GM12873 (cell line): ENCODE measurements at regions not wholly inside any gene's neighbourhood (a gene's known extent, or its start where the extent isn't known, plus 50 kb on each side); places are given as distances from the start of the nearest gene placed in this dataset.

Experiments used
- TF ChIP-seq, protein P1 (sequence below): IDR thresholded peaks from 2 replicates; pipeline ENCODE4 v1.5.1; 2012; ENCODE audit warnings: low read depth, mild to moderate bottlenecking, moderate library complexity, low read length, control low read depth; ENCODE audit not compliant: insufficient read depth; ENCODE audit errors: missing control alignments

DNA sequence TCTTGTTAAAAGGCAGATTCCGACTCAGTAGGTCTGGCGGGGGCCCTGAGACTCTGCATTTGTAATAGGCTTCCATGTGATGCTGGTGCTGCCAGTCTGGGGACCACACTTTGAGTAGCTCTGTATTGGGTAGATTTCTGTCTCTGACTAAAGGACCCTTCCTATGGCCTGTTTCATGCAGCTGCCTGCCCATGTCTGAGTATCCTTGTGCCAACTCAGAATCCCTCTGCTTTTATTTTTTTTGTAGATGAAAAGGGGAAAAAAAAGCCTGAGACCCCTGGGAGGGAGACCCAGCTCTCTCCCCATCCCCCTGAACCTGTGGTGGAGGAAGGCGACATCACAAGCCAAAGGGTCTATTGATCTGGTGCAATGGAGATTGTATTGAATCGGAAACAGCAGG lies 81.9 kb downstream of the EBLN2 start:
- TF ChIP-seq, protein P1, sequence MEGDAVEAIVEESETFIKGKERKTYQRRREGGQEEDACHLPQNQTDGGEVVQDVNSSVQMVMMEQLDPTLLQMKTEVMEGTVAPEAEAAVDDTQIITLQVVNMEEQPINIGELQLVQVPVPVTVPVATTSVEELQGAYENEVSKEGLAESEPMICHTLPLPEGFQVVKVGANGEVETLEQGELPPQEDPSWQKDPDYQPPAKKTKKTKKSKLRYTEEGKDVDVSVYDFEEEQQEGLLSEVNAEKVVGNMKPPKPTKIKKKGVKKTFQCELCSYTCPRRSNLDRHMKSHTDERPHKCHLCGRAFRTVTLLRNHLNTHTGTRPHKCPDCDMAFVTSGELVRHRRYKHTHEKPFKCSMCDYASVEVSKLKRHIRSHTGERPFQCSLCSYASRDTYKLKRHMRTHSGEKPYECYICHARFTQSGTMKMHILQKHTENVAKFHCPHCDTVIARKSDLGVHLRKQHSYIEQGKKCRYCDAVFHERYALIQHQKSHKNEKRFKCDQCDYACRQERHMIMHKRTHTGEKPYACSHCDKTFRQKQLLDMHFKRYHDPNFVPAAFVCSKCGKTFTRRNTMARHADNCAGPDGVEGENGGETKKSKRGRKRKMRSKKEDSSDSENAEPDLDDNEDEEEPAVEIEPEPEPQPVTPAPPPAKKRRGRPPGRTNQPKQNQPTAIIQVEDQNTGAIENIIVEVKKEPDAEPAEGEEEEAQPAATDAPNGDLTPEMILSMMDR: no peak

DNA sequence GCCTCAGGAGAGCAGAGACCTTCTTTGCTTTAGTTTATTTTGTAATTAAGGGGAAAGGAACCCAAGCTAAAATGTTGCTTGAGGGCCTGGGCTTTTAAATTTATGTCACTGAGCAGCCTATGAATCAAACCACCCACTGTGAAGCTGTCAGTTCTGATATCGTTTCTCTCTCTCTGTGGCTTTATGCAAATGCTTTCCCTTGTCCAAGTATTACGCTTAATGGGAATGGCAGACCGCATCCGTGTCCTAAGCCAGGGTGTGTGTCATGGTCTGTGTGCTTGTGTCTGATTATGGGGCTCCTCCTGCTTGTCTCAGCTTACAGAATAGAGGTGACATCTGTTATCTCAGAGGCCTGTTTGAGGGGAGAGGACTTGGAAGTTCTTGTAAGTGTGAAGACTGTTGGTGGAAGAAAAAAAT lies 82.4 kb downstream of the EBLN2 start:
- TF ChIP-seq, protein P1: no peak

DNA sequence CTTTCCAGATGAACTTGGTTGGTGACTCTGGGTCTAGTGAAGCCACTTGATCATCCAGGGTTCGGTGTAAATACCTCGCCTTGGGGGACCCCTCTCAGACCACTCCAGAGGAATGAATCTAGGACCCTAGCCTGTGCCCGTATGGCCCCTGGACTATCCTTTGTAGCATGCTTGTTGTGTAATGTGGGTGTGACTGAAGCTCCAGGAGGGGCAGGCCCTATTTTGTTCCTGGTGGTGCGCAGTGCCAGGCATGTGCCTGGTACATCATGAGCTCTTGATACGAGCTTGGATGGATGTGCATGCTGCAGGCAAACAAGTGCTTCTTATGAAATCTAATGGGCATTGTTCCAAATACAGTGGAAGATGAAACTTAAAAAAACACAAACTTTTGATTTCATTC lies 82.8 kb downstream of the EBLN2 start:
- TF ChIP-seq, protein P1: no peak

GRCh38 chr3:73144828-73145227 lies 83.4 kb downstream of the EBLN2 start:
- TF ChIP-seq, protein P1: no peak

DNA sequence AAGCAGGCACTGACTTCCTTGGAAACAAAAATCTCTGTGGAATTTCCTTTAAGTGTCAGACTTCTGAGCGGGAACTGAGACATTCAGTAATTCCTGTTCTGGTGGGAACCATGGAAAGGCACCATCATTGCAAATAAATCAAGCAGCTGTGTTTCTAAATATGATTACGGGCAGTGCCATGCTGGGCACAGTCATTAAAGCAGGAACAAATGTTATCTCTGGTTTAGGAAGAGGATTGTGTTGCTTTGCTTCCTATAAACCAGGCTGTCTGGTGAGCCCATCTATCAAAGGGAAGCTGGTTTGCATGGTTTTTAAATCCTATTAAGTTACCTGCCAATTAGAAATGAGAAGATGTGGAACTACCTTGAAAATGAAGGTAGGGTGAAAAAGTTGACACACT lies 86.7 kb downstream of the EBLN2 start:
- TF ChIP-seq, protein P1: no peak

DNA sequence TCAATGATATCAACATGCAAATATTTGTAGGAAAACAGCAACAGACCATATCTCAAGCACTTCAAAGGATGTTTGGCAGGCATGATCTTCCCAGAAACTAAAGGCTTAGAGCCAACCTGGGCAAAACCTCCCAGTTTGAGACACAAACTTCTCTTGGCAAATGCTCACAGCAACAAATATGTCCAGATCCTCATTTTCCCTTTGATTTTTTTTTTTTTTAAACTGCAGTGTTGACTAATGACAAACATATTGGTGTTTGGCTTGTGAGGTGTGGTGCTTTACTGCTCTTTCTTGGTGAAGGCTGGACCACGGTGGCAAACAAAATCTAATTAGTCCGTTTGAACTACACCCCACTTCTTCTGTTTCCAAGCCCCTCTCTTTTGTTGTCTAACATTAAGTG lies 87.2 kb downstream of the EBLN2 start:
- TF ChIP-seq, protein P1: no peak

DNA sequence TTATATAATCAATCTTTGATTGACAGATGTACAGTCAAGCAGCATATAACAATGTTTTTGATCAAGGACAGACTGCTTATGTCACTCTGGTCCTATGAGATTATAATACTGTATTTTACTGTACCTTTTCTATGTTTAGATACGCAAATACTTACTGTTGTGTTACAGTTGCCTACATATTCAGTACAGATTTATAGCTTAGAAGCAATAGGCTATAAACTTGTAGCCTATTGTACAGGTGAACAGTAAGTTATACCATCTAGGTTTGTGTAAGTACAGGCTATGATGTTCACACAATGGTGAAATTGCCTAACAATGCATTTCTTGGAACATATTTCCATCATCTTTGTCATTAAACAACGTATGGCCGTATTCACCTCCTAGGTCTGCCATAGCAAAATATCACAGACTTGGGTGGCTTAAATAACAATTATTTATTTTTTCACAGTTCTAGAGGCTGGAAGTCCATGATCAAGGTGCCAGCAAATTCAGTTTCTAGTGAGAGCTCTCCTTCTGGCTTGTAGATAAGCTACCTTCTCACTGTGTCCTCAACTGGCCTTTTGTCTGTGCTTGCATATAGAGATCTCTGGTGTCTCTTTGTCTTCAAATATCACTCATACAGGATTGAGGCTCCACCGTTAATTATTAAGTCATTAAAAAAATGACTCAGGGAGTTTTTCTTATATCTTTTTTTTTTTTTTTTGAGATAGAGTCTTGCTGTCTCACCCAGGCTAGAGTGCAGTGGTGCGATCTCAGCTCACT lies 89.1 kb downstream of the EBLN2 start:
- TF ChIP-seq, protein P1: no peak

- TF ChIP-seq, protein P1: no peak
Measured at GRCh38 chr3:73164622-73165021, 103.2 kb downstream of the EBLN2 start.
